ENCODE measurements at regions not wholly inside any gene's neighbourhood (a gene's known extent, or its start where the extent isn't known, plus 50 kb on each side); places are given as distances from the start of the nearest gene placed in this dataset.
"Not testable (repeated sequence)": the region's sequence is repeated elsewhere in the genome, so short reads cannot be mapped to it uniquely, and the experiment has no call there.

DNA sequence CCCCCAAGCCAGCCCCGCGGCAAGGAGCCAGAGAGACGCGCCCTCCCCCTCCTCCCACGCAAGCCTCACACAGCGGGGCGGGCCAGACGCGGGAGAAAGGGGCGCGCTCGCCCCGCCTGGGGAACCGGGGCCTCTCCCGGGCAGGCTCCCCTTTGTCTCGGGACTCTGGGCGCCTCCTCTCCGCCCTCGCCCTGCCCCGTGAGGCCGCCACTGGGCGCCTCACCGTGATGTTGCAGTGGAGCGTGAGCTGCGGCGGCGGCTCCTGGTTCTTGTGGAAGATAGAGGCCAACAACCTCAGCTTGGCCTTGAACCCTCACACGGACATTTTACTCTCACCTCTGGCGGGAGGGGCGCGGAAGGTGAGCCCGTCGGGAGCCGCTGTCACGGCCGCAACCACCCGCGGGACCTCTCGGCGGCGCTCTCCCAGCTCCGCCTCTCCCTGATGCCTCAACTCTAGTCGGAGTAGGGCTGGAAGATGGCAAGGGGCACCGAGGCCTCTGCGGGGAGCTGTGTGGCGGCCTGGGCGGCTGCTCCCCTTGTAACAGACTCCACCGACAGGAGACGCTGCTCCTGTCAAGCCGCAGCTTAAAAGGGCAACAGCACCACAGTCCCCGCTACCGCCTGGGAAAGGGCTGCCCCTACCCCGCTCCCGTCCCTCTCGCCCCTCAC is 179.2 kb upstream of the ZSCAN2 start:
- not testable (repeated sequence) for DNase-seq (ENCODE audit: low read depth)

DNA sequence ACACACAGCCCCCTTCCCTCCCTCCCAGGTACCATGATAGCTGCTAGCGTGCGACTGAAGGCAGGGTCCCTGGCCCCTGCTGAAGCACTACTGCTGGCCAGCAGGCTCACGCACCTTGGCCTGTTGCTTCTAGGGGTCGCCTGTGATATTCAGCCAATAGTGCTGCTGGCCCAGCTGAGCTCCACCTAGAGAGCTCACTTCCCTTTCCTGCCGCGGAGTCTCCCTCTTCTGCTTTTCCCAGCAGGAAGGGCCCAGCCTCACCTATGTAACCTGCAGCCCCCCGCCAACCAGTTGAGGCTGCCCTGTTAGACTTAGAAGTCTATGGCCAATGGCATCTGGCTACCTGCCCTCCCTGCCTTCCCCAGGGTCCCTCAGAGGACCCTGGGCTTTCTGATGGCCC is 175.5 kb upstream of the ZSCAN2 start:
- not testable (repeated sequence) for DNase-seq (ENCODE audit: low read depth)

DNA sequence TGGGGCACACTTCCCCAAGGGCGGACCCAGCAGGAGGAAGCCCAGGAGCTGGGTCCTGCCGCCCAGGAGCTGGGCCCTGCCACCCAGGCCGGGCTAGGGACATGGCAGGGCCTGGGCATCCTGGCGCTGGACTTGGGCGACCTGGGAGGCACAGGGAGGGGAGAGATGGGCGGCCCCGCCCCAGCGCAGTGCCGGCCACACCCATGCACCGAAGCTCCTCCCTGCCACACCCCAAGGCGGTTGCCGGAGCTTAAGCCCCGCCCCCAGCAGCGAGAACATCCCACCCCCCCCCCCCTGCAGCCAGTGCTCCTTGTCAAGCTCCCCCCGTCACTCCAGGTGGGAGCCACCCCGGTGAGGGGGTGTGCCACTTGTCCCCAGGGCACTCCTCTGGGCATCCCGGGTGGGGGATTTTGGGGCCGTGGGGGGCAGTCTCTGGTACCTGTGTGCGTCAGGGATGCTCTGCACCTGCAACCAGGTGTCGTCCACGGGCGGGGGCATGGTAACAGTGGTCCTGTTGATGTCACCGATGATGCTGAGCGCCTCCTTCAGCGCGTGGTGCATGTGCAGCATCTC is 127.4 kb upstream of the ZSCAN2 start:
- DNase-seq (ENCODE audit: low read depth), result not testable (repeated sequence)

DNA sequence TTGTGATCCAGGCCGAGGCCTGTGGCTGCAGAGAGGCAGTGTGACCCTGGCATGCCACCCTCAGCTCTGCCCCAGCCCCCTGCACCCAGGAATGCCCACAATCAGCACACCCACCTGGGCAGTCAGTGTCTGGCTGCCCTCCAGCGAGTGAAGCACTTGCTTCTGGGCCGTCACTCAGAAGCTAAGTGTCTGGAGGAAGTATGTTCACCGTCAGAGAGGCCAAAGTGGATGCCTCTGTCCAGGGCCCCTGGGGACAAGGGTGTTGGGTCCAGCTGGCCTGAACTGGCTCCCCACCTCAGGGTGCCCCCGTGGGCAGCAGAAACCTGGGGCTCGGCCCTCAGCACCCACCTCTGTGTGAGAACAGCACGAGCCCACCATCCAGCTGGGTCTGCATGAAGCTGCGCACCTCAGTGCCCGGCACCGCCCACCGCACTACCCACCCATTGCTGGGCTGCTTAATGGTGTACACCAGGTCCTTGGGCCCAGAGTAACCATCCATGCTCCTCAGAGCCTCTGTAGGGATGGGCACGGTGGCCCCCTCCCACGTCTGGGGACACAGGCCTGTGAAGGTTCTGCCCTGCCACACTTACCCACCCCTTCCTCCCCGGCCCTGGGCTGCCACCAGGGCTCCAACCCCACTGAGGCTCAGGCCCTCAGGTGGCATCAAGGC is 124.3 kb upstream of the ZSCAN2 start:
- not testable (repeated sequence) for DNase-seq (ENCODE audit: low read depth)

DNA sequence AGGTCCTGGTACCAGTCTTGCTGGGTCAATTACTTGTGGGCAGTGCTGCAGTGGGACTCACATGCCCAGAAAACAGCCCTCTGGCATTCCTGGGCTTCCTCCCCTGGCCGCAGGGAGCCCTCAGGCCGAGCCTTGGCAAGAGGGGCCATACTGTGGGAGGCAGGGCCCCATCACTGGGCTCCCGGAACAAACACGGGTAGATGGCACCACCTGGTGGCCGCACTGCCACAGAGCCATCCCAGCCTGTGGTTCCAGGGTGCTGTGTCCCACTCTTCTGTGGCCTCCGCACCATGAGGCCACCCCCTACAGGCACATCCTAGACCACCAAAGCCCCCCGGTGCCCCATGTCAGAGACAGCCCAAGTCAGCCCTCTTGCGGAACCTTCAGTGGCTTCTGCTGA is 123.3 kb upstream of the ZSCAN2 start:
- not testable (repeated sequence) for DNase-seq (ENCODE audit: low read depth)

DNA sequence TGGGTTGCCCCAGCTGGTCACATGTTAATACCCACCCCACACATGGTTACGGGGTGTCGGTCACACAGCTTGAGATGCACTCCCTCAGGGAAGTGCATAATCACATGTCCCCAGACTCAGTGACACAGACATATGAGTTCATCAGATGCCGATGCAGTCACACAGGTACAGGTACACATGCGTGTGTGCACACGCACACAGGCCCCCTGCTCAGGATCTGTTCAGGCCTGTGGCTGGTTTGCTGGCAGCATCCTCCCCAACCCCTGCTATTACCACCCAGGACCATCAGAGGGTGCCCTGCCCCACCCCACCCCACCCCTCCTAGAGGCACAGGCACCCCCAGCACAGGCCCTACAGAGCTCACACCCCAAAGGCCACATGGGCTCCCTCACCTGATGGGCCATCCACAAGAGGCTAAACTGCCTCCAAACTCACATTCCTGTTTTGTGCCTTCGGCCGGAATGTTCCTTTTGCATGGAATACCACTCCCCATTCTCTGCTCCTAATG is 120.6 kb upstream of the ZSCAN2 start:
- not testable (repeated sequence) for DNase-seq (ENCODE audit: low read depth)

DNA sequence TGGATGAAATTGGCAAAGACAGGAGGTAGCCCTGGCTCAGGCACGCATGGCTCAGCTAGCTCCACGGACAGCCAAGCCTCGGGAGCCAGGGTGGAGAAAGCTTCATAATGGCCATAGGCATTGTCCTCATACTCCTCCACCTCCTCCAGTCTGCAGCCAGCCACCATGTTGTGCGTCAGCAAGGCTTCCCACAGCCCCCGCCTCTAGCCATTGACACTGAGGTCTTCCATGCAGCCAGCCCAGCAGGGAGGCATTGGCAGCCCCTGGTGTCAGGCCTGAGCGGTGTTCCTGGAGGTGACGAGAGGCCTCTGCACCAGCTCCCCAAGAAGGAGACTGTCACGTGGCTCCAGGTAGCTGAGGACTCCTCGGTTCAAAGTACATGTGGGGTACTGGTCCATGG is 117.0 kb upstream of the ZSCAN2 start:
- not testable (repeated sequence) for DNase-seq (ENCODE audit: low read depth)

DNA sequence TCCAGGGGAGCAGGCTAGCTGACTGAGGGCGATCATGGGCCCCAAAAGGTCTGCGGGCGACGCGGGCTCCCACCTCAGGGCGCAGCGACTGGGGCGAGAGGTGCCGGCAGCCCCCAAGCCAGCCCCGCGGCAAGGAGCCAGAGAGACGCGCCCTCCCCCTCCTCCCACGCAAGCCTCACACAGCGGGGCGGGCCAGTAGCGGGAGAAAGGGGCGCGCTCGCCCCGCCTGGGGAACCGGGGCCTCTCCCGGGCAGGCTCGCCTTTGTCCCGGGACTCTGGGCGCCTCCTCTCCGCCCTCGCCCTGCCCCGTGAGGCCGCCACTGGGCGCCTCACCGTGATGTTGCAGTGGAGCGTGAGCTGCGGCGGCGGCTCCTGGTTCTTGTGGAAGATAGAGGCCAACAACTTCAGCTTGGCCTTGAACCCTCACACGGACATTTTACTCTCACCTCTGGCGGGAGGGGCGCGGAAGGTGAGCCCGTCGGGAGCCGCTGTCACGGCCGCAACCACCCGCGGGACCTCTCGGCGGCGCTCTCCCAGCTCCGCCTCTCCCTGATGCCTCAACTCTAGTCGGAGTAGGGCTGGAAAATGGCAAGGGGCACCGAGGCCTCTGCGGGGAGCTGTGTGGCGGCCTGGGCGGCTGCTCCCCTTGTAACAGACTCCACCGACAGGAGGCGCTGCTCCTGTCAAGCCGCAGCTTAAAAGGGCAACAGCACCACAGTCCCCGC is 100.5 kb upstream of the ZSCAN2 start:
- peak; percentile 1 for DNase-seq (ENCODE audit: low read depth)

DNA sequence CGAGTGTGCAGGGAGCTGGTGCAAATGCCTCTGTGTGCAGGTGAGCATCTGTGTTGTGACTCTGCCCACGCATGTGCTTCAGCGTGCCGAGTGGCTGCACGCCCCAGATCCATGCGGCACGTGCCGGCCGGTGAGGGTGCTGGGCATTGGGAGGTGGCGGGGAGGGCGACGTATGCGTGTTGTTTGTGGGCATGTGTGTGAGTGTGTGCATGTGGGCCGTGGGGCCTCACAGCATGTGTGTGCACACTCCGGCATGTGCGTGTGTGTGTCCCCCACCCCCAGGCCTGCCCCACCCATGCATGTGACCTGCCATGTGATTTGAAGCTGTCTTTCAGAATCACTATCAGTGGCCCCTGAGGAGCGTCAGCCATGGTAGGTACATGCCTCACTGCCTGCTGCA is 97.7 kb upstream of the ZSCAN2 start:
- DNase-seq (ENCODE audit: low read depth), result not testable (repeated sequence)

DNA sequence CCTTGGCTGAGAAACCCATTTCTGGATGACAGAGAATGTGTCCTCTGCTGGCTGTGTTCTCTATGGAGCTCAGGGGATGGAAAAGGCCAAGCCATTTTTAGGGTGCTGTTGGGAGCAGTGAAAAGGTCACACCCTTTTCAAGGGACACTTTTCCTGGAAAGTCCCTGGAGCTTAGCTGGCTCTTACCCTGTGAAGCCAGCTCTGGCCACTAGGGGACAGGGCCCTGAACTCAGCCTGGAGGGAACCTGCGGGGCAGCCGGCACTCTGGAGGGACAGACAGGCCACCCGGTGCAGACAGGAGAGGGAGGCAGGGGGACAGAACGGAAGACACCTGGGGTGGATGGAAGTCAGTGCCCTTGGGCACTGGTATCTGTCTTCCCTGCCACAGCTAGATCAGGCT is 95.3 kb upstream of the ZSCAN2 start:
- not testable (repeated sequence) for DNase-seq (ENCODE audit: low read depth)

DNA sequence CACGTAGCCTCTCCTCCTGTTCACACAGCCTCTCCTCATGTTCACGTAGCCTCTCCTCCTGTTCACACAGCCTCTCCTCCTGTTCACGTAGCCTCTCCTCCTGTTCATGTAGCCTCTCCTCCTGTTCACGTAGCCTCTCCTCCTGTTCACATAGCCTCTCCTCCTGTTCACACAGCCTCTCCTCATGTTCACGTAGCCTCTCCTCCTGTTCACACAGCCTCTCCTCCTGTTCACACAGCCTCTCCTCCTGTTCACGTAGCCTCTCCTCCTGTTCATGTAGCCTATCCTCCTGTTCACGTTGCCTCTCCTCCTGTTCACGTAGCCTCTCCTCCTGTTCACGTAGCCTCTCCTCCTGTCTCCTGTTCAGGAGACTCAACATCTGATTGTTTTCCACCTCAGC is 88.5 kb upstream of the ZSCAN2 start:
- not testable (repeated sequence) for DNase-seq (ENCODE audit: low read depth)

DNA sequence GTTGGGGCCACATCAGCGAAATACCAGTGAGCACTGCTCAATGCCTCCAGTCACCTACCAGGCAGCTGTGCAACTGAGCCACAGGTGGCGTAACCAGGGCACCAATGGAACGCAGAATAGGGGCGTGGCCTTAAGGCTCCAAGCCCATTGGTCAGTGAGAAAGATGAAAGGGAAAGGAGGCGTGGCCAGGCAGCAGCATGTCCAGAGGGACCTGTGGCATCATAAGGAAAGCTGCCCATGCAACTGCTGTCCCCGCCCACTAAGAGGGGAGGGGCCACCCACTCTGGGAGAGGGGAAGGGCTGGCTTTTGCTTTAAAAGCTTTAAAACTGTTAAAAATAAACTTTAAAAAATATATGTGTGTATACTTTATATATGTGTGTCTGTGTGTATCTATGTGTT is 84.0 kb upstream of the ZSCAN2 start:
- not testable (repeated sequence) for DNase-seq (ENCODE audit: low read depth)

DNA sequence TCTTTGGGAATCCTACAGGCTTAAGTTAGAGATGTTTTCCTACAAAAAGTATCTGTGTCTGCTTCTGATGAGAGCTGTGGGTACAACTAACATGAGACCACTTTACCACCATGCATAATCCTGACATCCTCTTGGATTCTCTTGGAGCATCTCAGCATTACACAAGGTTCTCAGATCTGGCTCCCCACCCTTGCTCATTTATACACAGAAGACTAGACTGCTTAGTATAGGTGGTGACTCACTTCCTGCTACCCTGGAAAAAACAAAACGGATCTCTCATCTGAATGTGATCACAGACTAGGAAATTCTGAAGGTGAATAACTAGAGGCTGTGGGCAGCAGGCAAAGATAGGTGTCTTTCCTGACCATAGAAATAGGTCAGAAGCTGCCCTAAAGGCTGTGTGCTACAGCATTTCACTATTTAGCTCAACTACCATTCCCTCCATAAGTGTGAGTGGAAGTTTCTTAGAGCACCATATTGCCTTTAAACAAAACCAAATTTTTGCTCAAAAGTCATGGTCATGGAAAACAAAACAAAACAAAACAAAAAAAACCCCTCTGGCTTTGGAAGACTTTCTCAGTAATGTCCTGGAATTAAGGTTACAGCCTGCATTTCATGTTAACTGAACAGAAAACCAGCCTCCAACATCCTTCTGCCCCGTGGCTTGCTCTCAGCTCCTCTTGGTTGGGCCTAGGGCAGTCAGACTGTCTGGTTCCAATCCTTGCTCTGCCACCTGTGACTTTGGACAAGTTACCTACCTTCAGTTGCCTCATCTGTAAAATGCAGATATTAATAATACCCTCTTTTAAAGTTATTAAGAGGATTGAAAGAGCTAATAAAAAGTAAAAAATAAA is 75.1 kb upstream of the ZSCAN2 start:
- DNase-seq (ENCODE audit: low read depth), result not testable (repeated sequence)

DNA sequence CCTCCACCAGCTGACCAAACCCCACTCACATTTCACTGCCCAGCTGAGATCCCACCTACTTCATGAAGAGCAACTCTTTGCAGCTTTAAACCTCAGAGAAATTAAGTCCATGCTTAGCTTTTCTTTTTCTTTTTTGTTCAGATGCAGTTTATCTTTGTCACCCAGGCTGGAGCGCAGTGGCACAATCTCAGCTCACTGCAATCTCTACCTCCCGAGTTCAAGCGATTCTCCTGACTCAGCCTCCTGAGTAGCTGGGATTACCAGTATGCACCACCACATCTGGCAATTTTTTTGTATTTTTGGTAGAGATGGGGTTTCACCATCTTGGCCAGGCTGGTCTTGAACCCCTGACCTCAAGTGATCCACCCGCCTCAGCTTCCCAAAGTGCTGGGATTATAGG is 70.1 kb upstream of the ZSCAN2 start:
- not testable (repeated sequence) for DNase-seq (ENCODE audit: low read depth)

DNA sequence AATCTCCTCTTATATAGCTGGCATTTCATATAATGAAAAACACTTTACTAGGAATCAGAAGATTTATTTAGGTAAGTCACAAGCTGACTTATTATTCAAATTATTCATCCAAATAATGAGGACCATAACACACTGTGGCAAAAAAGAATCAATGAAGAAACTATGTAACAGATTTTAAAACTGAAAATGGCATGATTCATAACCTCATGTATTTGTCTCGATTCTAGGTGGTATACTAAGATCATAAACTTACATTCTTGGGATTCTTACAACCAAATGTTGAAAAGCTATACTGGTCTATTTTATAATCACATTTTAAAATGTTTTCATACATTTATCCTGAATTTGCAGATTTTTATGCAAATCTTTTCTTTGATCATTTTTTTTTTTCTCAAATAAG is 69.6 kb upstream of the ZSCAN2 start:
- DNase-seq (ENCODE audit: low read depth), result not testable (repeated sequence)

DNA sequence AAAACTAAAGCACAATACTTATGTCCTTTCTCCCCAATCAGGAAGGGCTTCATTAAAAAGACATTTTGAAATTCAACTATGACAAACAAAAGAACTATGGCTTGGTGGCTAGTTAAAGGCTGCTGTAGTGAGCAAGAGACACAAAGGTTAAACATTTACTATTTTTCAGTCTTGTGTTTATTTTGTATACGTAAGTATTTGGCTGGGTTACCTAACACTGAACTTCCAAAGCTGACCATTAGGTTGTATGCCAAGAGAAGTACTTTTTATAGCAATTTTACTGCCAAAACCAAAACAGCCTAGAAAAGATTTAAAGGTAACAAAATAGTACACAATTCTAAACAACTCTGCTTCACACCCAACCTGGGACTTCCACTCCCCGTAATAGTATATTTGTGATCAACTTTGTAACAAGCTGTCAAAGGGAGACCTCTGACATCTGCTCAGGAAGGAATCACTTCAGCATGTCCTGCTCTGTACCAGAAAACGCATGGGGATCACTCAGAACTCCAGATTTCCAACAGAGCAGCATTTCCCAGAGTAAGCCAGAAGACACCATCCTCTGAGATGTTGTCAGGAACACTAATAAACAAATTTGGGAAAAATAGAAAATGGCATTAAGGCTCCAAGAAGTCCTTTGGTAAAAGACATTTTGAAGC is 69.0 kb upstream of the ZSCAN2 start:
- not testable (repeated sequence) for DNase-seq (ENCODE audit: low read depth)

DNA sequence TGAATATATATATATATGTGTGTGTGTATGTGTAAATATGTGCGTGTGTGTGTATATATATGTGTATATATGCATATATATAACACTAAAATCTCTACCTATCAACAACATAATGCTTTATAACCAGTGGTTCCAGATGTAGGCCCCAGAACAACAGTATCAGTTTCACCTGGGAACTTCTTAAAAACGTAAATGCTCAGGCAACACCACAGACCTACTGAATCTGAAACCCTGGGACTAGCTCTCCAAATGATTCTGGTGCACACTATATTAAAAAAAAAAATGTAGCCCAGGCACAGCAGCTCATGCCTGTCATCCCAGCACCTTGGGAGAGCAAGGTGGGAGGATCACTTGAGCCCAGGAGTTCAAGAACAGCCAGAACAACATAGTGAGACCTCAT is 67.1 kb upstream of the ZSCAN2 start:
- not testable (repeated sequence) for DNase-seq (ENCODE audit: low read depth)

DNA sequence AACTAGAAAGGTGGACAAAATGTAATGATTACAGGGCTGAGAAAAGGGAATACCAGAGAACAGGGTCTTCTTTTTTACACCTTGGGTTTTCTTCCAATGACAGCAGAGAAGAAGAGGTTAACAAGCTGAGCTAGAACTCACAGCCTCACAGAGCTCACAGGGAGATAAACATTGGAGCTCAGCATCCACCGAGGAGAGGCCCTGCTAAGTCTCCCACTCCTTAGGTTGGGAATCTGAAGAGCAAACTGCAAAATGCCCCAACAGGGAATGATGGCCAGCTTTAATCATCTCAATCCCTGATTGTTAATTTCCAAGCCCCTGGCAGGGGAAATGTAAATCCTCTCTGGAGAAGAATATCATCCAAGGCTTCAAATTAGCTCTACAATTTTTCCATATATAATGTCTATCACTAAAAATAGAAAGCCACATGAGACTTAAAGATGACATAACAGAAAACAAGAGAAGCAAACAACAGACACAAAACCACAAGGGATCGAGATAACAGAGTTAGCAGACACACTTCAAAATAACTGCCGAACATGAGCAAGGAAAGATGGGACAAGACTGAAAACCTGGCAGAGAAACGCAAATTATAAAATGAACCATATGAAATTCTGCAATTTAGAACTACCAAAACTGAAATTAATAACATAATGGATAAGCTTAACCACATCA is 66.1 kb upstream of the ZSCAN2 start:
- DNase-seq (ENCODE audit: low read depth), result not testable (repeated sequence)

DNA sequence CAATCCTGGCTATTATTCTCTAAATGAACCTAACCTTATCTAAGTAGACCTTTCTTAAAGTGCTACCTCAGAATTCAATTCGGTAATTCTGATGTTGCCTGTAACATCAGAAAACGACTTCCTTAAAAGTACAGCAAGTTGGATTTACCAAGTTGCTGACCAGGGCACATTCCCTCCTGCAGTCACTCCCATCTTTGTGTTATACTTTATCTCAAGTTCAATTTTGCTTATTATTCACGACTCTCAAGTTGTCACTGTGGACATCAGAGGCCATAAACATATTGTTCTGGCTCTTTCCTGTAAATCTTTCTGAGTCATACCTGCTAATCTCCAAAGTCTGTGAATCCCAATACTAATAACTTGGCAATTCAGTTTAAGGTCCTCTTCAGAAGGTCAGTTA is 64.6 kb upstream of the ZSCAN2 start:
- not testable (repeated sequence) for DNase-seq (ENCODE audit: low read depth)

DNA sequence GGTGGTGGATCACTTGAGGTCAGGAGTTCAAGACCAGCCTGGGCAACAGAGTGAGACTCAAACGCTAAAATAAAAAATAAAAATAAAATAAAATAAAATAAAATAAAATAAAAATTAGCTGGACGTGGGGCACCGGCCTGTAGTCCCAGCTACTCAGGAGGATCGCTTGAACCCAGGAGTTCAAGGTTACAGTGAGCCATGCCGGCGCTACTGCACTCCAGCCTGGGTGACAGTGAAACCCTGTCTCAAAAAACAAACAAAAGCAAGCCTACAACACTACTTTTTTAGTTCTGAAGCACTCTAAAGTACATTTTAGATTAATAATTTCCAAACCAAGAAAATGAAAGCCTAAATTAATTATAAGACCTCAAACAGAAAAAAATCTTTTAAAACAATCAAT is 56.2 kb upstream of the ZSCAN2 start:
- not testable (repeated sequence) for DNase-seq (ENCODE audit: low read depth)

Data from activated gamma-delta T cell treated with anti-CD3 and anti-CD28 coated beads, Interleukin-2, amount 50 U/mL, for 16 hours (primary cell).